ENCODE measurements at regions not wholly inside any gene's neighbourhood (a gene's known extent, or its start where the extent isn't known, plus 50 kb on each side); places are given as distances from the start of the nearest gene placed in this dataset.

DNA sequence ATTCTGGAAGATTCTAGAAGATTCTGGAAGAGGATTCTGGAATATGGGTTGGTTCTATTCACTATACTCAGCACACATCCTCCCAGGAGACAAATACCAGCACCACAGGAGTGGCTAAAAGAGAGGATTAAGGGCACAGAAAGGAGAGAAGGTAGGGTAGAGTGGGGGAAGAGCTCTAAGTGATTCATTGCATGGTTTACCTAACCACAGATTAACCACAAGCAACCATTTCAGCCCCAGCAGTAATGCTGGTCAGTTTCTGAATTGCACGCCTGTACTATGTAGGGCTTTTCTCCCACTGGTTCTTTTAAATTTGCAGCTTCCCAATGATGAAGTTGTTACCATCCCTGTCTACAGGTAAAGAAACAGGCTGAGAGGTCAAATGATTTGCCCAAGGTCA is 192.7 kb upstream of the PMEPA1 start:
- H3K9me3 ChIP-seq, result no peaks in the 10 kb centered on the region
- H3K27ac ChIP-seq, result no peak overlapping the region
- no peak for DNase-seq
- H3K27me3 ChIP-seq (ENCODE audit: insufficient read depth in 3 of 3, low read length in 2 of 3), result no peaks in the 10 kb centered on the region
- ATAC-seq, result no peak
- no peaks in the 10 kb centered on the region for H3K4me1 ChIP-seq
- WGBS, 3 donors, result 85 to 96% (median 87%) methylated on average over 1 of the region's 1 CpG
- no peak overlapping the region for H3K4me3 ChIP-seq
- TF ChIP-seq, protein P1, sequence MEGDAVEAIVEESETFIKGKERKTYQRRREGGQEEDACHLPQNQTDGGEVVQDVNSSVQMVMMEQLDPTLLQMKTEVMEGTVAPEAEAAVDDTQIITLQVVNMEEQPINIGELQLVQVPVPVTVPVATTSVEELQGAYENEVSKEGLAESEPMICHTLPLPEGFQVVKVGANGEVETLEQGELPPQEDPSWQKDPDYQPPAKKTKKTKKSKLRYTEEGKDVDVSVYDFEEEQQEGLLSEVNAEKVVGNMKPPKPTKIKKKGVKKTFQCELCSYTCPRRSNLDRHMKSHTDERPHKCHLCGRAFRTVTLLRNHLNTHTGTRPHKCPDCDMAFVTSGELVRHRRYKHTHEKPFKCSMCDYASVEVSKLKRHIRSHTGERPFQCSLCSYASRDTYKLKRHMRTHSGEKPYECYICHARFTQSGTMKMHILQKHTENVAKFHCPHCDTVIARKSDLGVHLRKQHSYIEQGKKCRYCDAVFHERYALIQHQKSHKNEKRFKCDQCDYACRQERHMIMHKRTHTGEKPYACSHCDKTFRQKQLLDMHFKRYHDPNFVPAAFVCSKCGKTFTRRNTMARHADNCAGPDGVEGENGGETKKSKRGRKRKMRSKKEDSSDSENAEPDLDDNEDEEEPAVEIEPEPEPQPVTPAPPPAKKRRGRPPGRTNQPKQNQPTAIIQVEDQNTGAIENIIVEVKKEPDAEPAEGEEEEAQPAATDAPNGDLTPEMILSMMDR (IDR thresholded peaks at IDR 0.05), result no peak
- no peaks in the 10 kb centered on the region for H3K36me3 ChIP-seq (ENCODE audit: insufficient read depth in 1 of 2, low read depth in 1 of 2)
- intact Hi-C loops (cut with DNase I), result no loop called here

GRCh38 chr20:57901526-57901925 is 191.7 kb upstream of the PMEPA1 start:
- no peaks in the 10 kb centered on the region for H3K4me1 ChIP-seq
- H3K36me3 ChIP-seq (ENCODE audit: insufficient read depth in 1 of 2, low read depth in 1 of 2), result no peaks in the 10 kb centered on the region
- peaks cover 0 to 2% (median 0%) of the 10 kb centered on the region in 3 donors for H3K27me3 ChIP-seq (ENCODE audit: insufficient read depth in 3 of 3, low read length in 2 of 3)
- WGBS, 3 donors, result 92 to 98% (median 94%) methylated on average over 4 of the region's 4 CpGs
- TF ChIP-seq, protein P1 (IDR thresholded peaks at IDR 0.05), result no peak
- ATAC-seq (no peak), DNase-seq (no peak)
- no peaks in the 10 kb centered on the region for H3K9me3 ChIP-seq
- H3K27ac ChIP-seq, result no peak overlapping the region
- intact Hi-C loops (cut with DNase I), result no loop called here
- H3K4me3 ChIP-seq, result no peak overlapping the region

GRCh38 chr20:57900226-57900905 is 190.6 kb upstream of the PMEPA1 start:
- 65 to 74% (median 74%) methylated on average over 9 of the region's 9 CpGs for WGBS, 3 donors
- TF ChIP-seq, protein P1 (IDR thresholded peaks at IDR 0.05), result no peak

DNA sequence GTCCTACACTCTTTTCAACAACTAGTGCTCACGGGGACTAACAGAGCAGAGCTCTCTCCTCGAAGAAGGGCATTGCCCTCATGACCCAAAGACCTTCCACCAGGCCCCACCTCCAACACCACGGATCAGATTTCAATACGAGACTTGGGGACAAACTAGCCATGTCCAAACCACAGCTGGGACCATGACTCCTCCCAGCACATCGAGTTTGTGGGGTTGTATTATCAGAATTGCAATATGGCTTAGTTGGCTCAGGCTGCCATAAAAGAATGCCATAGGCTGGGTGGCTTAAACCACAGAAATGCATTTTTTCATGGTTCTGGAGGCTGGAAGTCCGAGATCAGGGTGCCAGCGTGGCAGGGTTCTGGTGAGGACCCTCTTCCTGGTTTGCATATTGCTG is 189.7 kb upstream of the PMEPA1 start:
- intact Hi-C loops (cut with DNase I), result no loop called here
- WGBS, 3 donors, result 47 to 53% (median 48%) methylated on average over 7 of the region's 7 CpGs

More at GRCh38 chr20:57900226-57900905, 190.6 kb upstream of the PMEPA1 start:
- ATAC-seq (no peak), DNase-seq (no peak)
- Histone ChIP-seq H3K27ac (no peak overlapping the region), H3K36me3 (ENCODE audit: insufficient read depth in 1 of 2, low read depth in 1 of 2) (no peaks in the 10 kb centered on the region), H3K27me3 (ENCODE audit: insufficient read depth in 3 of 3, low read length in 2 of 3) (peaks cover 0 to 2% (median 0%) of the 10 kb centered on the region in 3 donors), H3K9me3 (no peaks in the 10 kb centered on the region), H3K4me3 (no peak overlapping the region), H3K4me1 (no peaks in the 10 kb centered on the region)
- intact Hi-C loops (cut with DNase I), result no loop called here

More for the DNA sequence above, 189.7 kb upstream of the PMEPA1 start:
- DNase-seq (no peak), ATAC-seq (no peak)
- Histone ChIP-seq H3K9me3 (no peaks in the 10 kb centered on the region), H3K27me3 (ENCODE audit: insufficient read depth in 3 of 3, low read length in 2 of 3) (peaks cover 0 to 2% (median 0%) of the 10 kb centered on the region in 3 donors), H3K27ac (no peak overlapping the region), H3K4me1 (no peaks in the 10 kb centered on the region), H3K4me3 (no peak overlapping the region), H3K36me3 (ENCODE audit: insufficient read depth in 1 of 2, low read depth in 1 of 2) (no peaks in the 10 kb centered on the region)
- TF ChIP-seq, protein P1 (IDR thresholded peaks at IDR 0.05), result no peak

Data from psoas muscle (tissue), 7 donors.